ENCODE measurements at regions not wholly inside any gene's neighbourhood (a gene's known extent, or its start where the extent isn't known, plus 50 kb on each side); places are given as distances from the start of the nearest gene placed in this dataset.

GRCh38 chr5:115720888-115721287 is 95.1 kb upstream of the TMED7 start (continued):
- TF ChIP-seq NKRF (IDR thresholded peaks at IDR 0.05; ENCODE audit: borderline replicate concordance) (no peak), MEF2D (tag; conservative IDR thresholded peaks at IDR 0.05; ENCODE audit: low read depth) (no peak), NCOA1 (IDR thresholded peaks at IDR 0.05; ENCODE audit: low read depth) (no peak), ZNF699 (CRISPR knock-in tag; IDR thresholded peaks at IDR 0.05; ENCODE audit: insufficient replicate concordance) (no peak), SREBF2 (CRISPR knock-in tag; IDR thresholded peaks at IDR 0.05) (no peak), TAF7 (tag; IDR thresholded peaks at IDR 0.05) (no peak), VEZF1 (CRISPR knock-in tag; IDR thresholded peaks at IDR 0.05) (no peak), U2AF2 (optimal IDR thresholded peaks at IDR 0.05; ENCODE audit: low read depth, low read length) (no peak), PHB (CRISPR knock-in tag; IDR thresholded peaks at IDR 0.05) (no peak)

GRCh38 chr5:115718927-115719326 is 93.1 kb upstream of the TMED7 start:
- BruUV-seq (replicated peaks), result no TSS peak
- H3K4me1 ChIP-seq (replicated peaks in 1 of 2; ENCODE audit: control insufficient read depth in 2 of 2, insufficient read depth in 2 of 2, low read length in 2 of 2), result no peaks in the 10 kb centered on the region
- ChIA-PET CTCF (ENCODE audit: low intra/inter-chr PET ratio) (no interaction called here), POLR2A (no interaction called here)
- WGBS (ENCODE audit: insufficient coverage, low coverage, missing lambda C conversion rate), result 0% methylated on average over 2 of the region's 2 CpGs
- no peaks in the 10 kb centered on the region for H3K9me1 ChIP-seq (ENCODE audit: control insufficient read depth, insufficient read depth, low read length)
- no peaks in the 10 kb centered on the region for H3K9me3 ChIP-seq (replicated peaks; ENCODE audit: control insufficient read depth, insufficient read depth, low read depth, low read length)
- no peak overlapping the region for H3K4me3 ChIP-seq
- no peak overlapping the region for H2AFZ ChIP-seq (ENCODE audit: low read depth, low read length)
- H3K79me2 ChIP-seq (ENCODE audit: control insufficient read depth, insufficient read depth, low read length), result no peaks in the 10 kb centered on the region
- intact Hi-C loops (cut with micrococcal nuclease) (no loop called here), in situ Hi-C loops (cut with MboI) (no loop called here)
- TF ChIP-seq ESRRB (CRISPR knock-in tag; IDR thresholded peaks at IDR 0.05; ENCODE audit: borderline replicate concordance), result no peak
- no peak for TF ChIP-seq CHCHD3 (CRISPR knock-in tag; IDR thresholded peaks at IDR 0.05)
- no peak for TF ChIP-seq MAFK (IDR thresholded peaks at IDR 0.05; ENCODE audit: low read length)
- TF ChIP-seq CCAR2 (IDR thresholded peaks at IDR 0.05; ENCODE audit: low read depth, low read length), result no peak
- TF ChIP-seq, protein P1, sequence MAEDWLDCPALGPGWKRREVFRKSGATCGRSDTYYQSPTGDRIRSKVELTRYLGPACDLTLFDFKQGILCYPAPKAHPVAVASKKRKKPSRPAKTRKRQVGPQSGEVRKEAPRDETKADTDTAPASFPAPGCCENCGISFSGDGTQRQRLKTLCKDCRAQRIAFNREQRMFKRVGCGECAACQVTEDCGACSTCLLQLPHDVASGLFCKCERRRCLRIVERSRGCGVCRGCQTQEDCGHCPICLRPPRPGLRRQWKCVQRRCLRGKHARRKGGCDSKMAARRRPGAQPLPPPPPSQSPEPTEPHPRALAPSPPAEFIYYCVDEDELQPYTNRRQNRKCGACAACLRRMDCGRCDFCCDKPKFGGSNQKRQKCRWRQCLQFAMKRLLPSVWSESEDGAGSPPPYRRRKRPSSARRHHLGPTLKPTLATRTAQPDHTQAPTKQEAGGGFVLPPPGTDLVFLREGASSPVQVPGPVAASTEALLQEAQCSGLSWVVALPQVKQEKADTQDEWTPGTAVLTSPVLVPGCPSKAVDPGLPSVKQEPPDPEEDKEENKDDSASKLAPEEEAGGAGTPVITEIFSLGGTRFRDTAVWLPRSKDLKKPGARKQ (CRISPR knock-in tag; IDR thresholded peaks at IDR 0.05), result no peak
- ATAC-seq (no peak), DNase-seq (ENCODE audit: extremely low read depth in 1 of 4, low spot score in 3 of 4) (no peak), FAIRE-seq (no peak)
- H3K27ac ChIP-seq (ENCODE audit: extremely low read depth, low read depth, low read length), result no peak overlapping the region
- no peaks in the 10 kb centered on the region for H4K20me1 ChIP-seq (replicated peaks; ENCODE audit: control insufficient read depth, insufficient read depth, low read length)
- H3K4me2 ChIP-seq (ENCODE audit: insufficient read depth, low read length), result no peak overlapping the region
- H3K36me3 ChIP-seq (ENCODE audit: control insufficient read depth, insufficient read depth, low read length), result no peaks in the 10 kb centered on the region
- no peak overlapping the region for H3K9ac ChIP-seq (ENCODE audit: insufficient read depth in 1 of 2, low read depth in 2 of 2, low read length in 2 of 2)
- H3K27me3 ChIP-seq (ENCODE audit: control insufficient read depth in 2 of 2, insufficient read depth in 2 of 2, low read length in 2 of 2), result no peaks in the 10 kb centered on the region; a peak in 1 of 5 replicates
